Astrocyte (in vitro differentiated cells and primary cell): ENCODE measurements at regions not wholly inside any gene's neighbourhood (a gene's known extent, or its start where the extent isn't known, plus 50 kb on each side); places are given as distances from the start of the nearest gene placed in this dataset.

Source experiments
- CTCF ChIP-seq: IDR thresholded peaks from 2 replicates; pipeline ENCODE4 v1.5.1; 2011; ENCODE audit warnings: low read depth, mild to moderate bottlenecking, inconsistent platforms, low read length, moderate library complexity; ENCODE audit not compliant: insufficient read depth
- EZH2 ChIP-seq: IDR thresholded peaks from 2 replicates; pipeline ENCODE4 v1.6.1; 2012; ENCODE audit warnings: mild to moderate bottlenecking, low read length, inconsistent platforms; ENCODE audit not compliant: insufficient read depth

GRCh38 chr13:88908961-88909441 lies 1237.8 kb downstream of the SLITRK5 start:
- TF ChIP-seq EZH2 = no peak
- no peak for TF ChIP-seq CTCF
